CD4-positive, alpha-beta T cell (primary cell): ENCODE measurements at regions not wholly inside any gene's neighbourhood (a gene's known extent, or its start where the extent isn't known, plus 50 kb on each side); places are given as distances from the start of the nearest gene placed in this dataset.

Source experiments
- ATAC-seq: fragments of 200-7000 bp; cut with Tn5 transposase; one replicate; pipeline ENCODE4 v1.10.0; 2022; ENCODE audit warnings: mild to moderate bottlenecking; ENCODE audit not compliant: poor library complexity
- CTCF ChIA-PET: fragments of 350-600 bp; sonication (Branson Sonifier 250); formaldehyde crosslinking; loops from one replicate; lab custom pipeline; 2021; ENCODE audit warnings: antibody characterized with exemption, inconsistent platforms; lab: Charles Lee
- POLR2A ChIA-PET: fragments of 350-600 bp; sonication (Branson Sonifier 250); formaldehyde crosslinking; loops from one replicate; lab custom pipeline; 2021; ENCODE audit warnings: antibody characterized with exemption, inconsistent platforms; lab: Charles Lee
- DNase-seq, 14 experiments: peaks; one replicate each; pipeline ENCODE4 v3.0.0-alpha.2; 2013 to 2020; ENCODE audit warnings: mixed read lengths in 2 of 14
- H3K27ac ChIP-seq, 2 donors: one replicate each; pipeline versions ENCODE4 v1.5.1 to v1.7.0; 2013; ENCODE audit warnings: low read length in 2 of 2, low read depth in 1 of 2, mild to moderate bottlenecking in 1 of 2
- H3K27me3 ChIP-seq, 2 experiments: 1 replicate in 1 of 2; 2 replicates in 1 of 2; pipeline versions ENCODE4 v1.6.1 to v1.7.0; 2013; ENCODE audit warnings: low read length in 2 of 2, control low read depth in 1 of 2, mild to moderate bottlenecking in 1 of 2, moderate library complexity in 1 of 2; ENCODE audit not compliant: insufficient read depth in 2 of 2, control insufficient read depth in 1 of 2
- H3K36me3 ChIP-seq: one replicate; pipeline ENCODE4 v1.6.1; 2013; ENCODE audit warnings: low read length, control low read depth; ENCODE audit not compliant: insufficient read depth
- H3K4me1 ChIP-seq: one replicate; pipeline ENCODE4 v1.6.1; 2013; ENCODE audit warnings: low read length, control low read depth; ENCODE audit not compliant: insufficient read depth
- H3K4me3 ChIP-seq: one replicate; pipeline ENCODE4 v1.5.1; 2013; ENCODE audit warnings: mild to moderate bottlenecking, low read length, moderate library complexity
- H3K9me3 ChIP-seq, 2 experiments: 1 replicate in 1 of 2; 2 replicates in 1 of 2; pipeline versions ENCODE4 v1.6.1 to v1.7.0; 2013; ENCODE audit warnings: low read length in 2 of 2, mild to moderate bottlenecking in 2 of 2, control low read depth in 1 of 2, moderate library complexity in 1 of 2; ENCODE audit not compliant: control insufficient read depth in 1 of 2, insufficient read depth in 1 of 2
- H3K27ac Mint-ChIP-seq: one replicate; pipeline ENCODE4 v1.8.0; 2020; ENCODE audit warnings: mixed read lengths
- H3K27me3 Mint-ChIP-seq: one replicate; pipeline ENCODE4 v1.8.0; 2021; ENCODE audit warnings: mixed read lengths
- H3K36me3 Mint-ChIP-seq: one replicate; pipeline ENCODE4 v1.8.0; 2021; ENCODE audit warnings: low read depth, mixed read lengths
- H3K4me1 Mint-ChIP-seq: one replicate; pipeline ENCODE4 v1.8.0; 2021; ENCODE audit warnings: low read depth, mixed read lengths
- H3K4me3 Mint-ChIP-seq: one replicate; pipeline ENCODE4 v1.8.0; 2020; ENCODE audit warnings: mild to moderate bottlenecking, mixed read lengths
- H3K9me3 Mint-ChIP-seq: one replicate; pipeline ENCODE4 v1.8.0; 2020; ENCODE audit warnings: mixed read lengths
- CTCF ChIP-seq: fragments of 200-600 bp; IDR thresholded peaks from one replicate; pipeline ENCODE4 v1.8.0; 2022; ENCODE audit warnings: antibody characterized with exemption, mild to moderate bottlenecking
- intact Hi-C, 2 experiments: fragments of 100-400 bp; cut with DNase I in 1 of 2; cut with micrococcal nuclease in 1 of 2; formaldehyde crosslinking; loops; one replicate each; pipeline versions ENCODE4 v1.15.1 to v1.9.0; 2023 to 2025; cut with DNase I, micrococcal nuclease

DNA sequence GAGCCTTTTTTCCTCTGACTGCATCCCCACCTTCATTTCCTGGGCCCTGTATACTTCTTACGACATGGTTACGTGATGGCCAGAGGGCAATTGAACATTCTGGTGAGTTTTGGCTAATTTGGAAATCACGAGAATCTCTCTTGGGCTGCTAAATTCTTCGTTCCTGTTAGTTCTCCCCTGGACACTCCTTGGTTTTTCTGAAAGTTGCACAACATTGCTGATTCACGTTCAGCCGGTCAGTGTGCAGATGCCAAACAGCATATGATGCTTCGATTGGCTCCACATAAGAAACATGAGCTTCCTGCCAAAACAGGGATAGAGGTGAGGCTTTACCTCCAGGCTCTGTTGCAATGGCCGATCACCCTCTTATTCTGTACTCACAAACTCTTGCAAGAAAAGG is 119.4 kb upstream of the LY86 start:
- Mint-ChIP-seq H3K27me3 (peaks cover 17% of the 10 kb centered on the region), H3K4me1 (no peaks in the 10 kb centered on the region), H3K9me3 (no peaks in the 10 kb centered on the region), H3K36me3 (no peaks in the 10 kb centered on the region), H3K27ac (no peak overlapping the region), H3K4me3 (no peak overlapping the region)
- ChIA-PET CTCF (no interaction called here), POLR2A (no interaction called here)
- no peak overlapping the region for H3K4me3 ChIP-seq
- intact Hi-C loops, result no loop called here
- no peaks in the 10 kb centered on the region for H3K9me3 ChIP-seq
- no peak for ATAC-seq
- no peaks in the 10 kb centered on the region for H3K4me1 ChIP-seq
- H3K27me3 ChIP-seq, result peaks cover 4 to 5% of the 10 kb centered on the region in 2 experiments
- no peaks in the 10 kb centered on the region for H3K36me3 ChIP-seq
- peak in 2 of 14 experiments; percentile 32 to 47 for DNase-seq
- no peak overlapping the region for H3K27ac ChIP-seq
- TF ChIP-seq CTCF, result no peak

GRCh38 chr6:6470123-6470522 is 118.4 kb upstream of the LY86 start:
- CTCF ChIA-PET, result no interaction called here
- Histone ChIP-seq H3K9me3 (no peaks in the 10 kb centered on the region), H3K4me1 (no peaks in the 10 kb centered on the region), H3K27me3 (peaks cover under 1 to 6% of the 10 kb centered on the region in 2 experiments), H3K36me3 (no peaks in the 10 kb centered on the region), H3K27ac (no peak overlapping the region), H3K4me3 (no peak overlapping the region)
- no peak overlapping the region for H3K4me3 Mint-ChIP-seq
- no peaks in the 10 kb centered on the region for H3K36me3 Mint-ChIP-seq
- DNase-seq (peak in 1 of 14 experiments; percentile 14), ATAC-seq (no peak)
- no peaks in the 10 kb centered on the region for H3K4me1 Mint-ChIP-seq
- POLR2A ChIA-PET, result no interaction called here
- H3K27ac Mint-ChIP-seq, result no peak overlapping the region
- intact Hi-C loops, result no loop called here
- H3K9me3 Mint-ChIP-seq, result no peaks in the 10 kb centered on the region
- no peak for TF ChIP-seq CTCF
- peaks cover 16% of the 10 kb centered on the region for H3K27me3 Mint-ChIP-seq

GRCh38 chr6:6471276-6471675 is 117.2 kb upstream of the LY86 start:
- CTCF ChIA-PET, result no interaction called here
- no peaks in the 10 kb centered on the region for H3K9me3 ChIP-seq
- H3K36me3 ChIP-seq, result no peaks in the 10 kb centered on the region
- H3K27ac ChIP-seq, result no peak overlapping the region
- no peak overlapping the region for H3K4me3 ChIP-seq
- H3K27me3 Mint-ChIP-seq, result peaks cover 21% of the 10 kb centered on the region
- no peak overlapping the region for H3K4me3 Mint-ChIP-seq
- peaks cover 0 to 4% of the 10 kb centered on the region in 2 experiments for H3K27me3 ChIP-seq
- POLR2A ChIA-PET, result no interaction called here
- no peaks in the 10 kb centered on the region for H3K4me1 Mint-ChIP-seq
- no peak for TF ChIP-seq CTCF
- H3K9me3 Mint-ChIP-seq, result no peaks in the 10 kb centered on the region
- H3K4me1 ChIP-seq, result no peaks in the 10 kb centered on the region
- DNase-seq (no peak), ATAC-seq (no peak)
- no peak overlapping the region for H3K27ac Mint-ChIP-seq
- intact Hi-C loops, result no loop called here
- no peaks in the 10 kb centered on the region for H3K36me3 Mint-ChIP-seq
